ENCODE measurements at regions not wholly inside any gene's neighbourhood (a gene's known extent, or its start where the extent isn't known, plus 50 kb on each side); places are given as distances from the start of the nearest gene placed in this dataset.

DNA sequence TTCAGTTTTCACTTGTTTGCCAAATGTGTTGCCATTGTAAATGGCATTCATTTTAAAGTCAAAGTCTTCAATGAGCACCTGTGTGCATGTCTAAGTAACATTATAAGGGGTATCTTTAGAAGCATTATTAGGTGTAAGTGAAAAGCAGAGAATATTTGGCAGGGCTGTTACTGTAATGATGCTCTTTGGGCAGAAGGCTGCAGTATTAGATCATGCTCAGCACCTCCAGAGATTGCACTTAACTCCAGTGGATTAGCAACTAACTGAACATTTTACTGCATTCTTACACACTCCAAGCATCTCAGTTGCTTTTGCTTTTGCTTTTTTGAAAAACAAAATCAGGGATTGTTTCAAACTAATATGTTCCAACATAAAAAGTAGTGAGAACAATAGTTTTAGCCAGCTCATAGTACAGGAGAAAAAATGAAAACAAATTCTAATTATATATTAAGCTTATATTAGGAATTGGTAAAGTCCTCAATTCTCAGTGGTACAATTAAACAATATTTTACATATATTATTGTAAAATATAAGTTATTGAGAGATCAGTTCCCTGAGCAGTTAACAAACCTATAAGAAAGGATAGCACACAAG, 1740.9 kb upstream of the CDH9 start:
- TF ChIP-seq, protein P1, sequence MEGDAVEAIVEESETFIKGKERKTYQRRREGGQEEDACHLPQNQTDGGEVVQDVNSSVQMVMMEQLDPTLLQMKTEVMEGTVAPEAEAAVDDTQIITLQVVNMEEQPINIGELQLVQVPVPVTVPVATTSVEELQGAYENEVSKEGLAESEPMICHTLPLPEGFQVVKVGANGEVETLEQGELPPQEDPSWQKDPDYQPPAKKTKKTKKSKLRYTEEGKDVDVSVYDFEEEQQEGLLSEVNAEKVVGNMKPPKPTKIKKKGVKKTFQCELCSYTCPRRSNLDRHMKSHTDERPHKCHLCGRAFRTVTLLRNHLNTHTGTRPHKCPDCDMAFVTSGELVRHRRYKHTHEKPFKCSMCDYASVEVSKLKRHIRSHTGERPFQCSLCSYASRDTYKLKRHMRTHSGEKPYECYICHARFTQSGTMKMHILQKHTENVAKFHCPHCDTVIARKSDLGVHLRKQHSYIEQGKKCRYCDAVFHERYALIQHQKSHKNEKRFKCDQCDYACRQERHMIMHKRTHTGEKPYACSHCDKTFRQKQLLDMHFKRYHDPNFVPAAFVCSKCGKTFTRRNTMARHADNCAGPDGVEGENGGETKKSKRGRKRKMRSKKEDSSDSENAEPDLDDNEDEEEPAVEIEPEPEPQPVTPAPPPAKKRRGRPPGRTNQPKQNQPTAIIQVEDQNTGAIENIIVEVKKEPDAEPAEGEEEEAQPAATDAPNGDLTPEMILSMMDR (IDR thresholded peaks at IDR 0.05; ENCODE audit: extremely low read depth in 1 of 2, insufficient read depth in 1 of 2, low read depth in 1 of 2, low read length in 2 of 2): no peak
- TF ChIP-seq POLR2AphosphoS5 (IDR thresholded peaks at IDR 0.05; ENCODE audit: insufficient read depth, low read depth, low read length): no peak
- TF ChIP-seq EZH2 (IDR thresholded peaks at IDR 0.05; ENCODE audit: borderline replicate concordance, low read depth, low read length, severe bottlenecking): no peak
- TF ChIP-seq JUN (IDR thresholded peaks at IDR 0.05; ENCODE audit: borderline replicate concordance, insufficient read depth, insufficient read length, low read depth): no peak
- TF ChIP-seq GATA2 (IDR thresholded peaks at IDR 0.05; ENCODE audit: insufficient read depth, insufficient read length, low read depth, low read length): no peak
- TF ChIP-seq, protein P2, sequence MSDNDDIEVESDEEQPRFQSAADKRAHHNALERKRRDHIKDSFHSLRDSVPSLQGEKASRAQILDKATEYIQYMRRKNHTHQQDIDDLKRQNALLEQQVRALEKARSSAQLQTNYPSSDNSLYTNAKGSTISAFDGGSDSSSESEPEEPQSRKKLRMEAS (IDR thresholded peaks at IDR 0.05; ENCODE audit: insufficient read depth, insufficient read length): no peak
- TF ChIP-seq POLR2A (IDR thresholded peaks at IDR 0.05; ENCODE audit: low read depth, low read length): no peak

Measured in endothelial cell of umbilical vein (primary cell).